Left lung (tissue), 4 donors: ENCODE measurements at regions not wholly inside any gene's neighbourhood (a gene's known extent, or its start where the extent isn't known, plus 50 kb on each side); places are given as distances from the start of the nearest gene placed in this dataset.
A peak's percentile ranks its signal among the peaks of the same experiment; 100 is the strongest.

Experiments
- ATAC-seq: fragments of 200-7000 bp; cut with Tn5 transposase; one replicate; pipeline ENCODE4 v1.9.1; 2020; ENCODE audit warnings: moderate library complexity
- DNase-seq, 4 donors: peaks; one replicate each; pipeline ENCODE4 v3.0.0-alpha.2; 2013 to 2020
- H3K27ac ChIP-seq, 2 donors: fragments of 200-600 bp; sonication (generic) in 1 of 2; one replicate each; pipeline versions ENCODE4 v1.5.0 to v1.8.0; 2020 to 2021
- H3K27me3 ChIP-seq, 2 donors: fragments of 200-600 bp; sonication (generic) in 1 of 2; one replicate each; pipeline versions ENCODE4 v1.5.0 to v1.8.0; 2020 to 2021
- H3K36me3 ChIP-seq, 2 donors: fragments of 200-600 bp; sonication (generic) in 1 of 2; one replicate each; pipeline versions ENCODE4 v1.5.0 to v1.8.0; 2020 to 2021
- H3K4me1 ChIP-seq, 2 donors: fragments of 200-600 bp; one replicate each; pipeline ENCODE4 v1.8.0; 2021
- H3K4me3 ChIP-seq, 2 donors: fragments of 200-600 bp; sonication (generic) in 1 of 2; one replicate each; pipeline versions ENCODE4 v1.5.0 to v1.8.0; 2020 to 2021; ENCODE audit warnings: mild to moderate bottlenecking in 1 of 2
- H3K9me3 ChIP-seq, 2 donors: fragments of 200-600 bp; sonication (generic) in 1 of 2; one replicate each; pipeline versions ENCODE4 v1.5.0 to v1.8.0; 2020 to 2021
- intact Hi-C, 2 donors: fragments of 100-400 bp; cut with DNase I; formaldehyde crosslinking; loops; one replicate each; pipeline versions ENCODE4 v1.11.2 to v1.14.2; 2022
- TF ChIP-seq, protein P1 (sequence below), 2 donors: fragments of 200-600 bp; sonication (generic) in 1 of 2; IDR thresholded peaks; one replicate each; pipeline versions ENCODE4 v1.5.0 to v1.8.0; 2021; ENCODE audit warnings: antibody characterized with exemption in 2 of 2
- donor health status: DM: no; HTN: yes; CAD: no.
- donor health status: DM: no; HTN: no; CAD: no.

DNA sequence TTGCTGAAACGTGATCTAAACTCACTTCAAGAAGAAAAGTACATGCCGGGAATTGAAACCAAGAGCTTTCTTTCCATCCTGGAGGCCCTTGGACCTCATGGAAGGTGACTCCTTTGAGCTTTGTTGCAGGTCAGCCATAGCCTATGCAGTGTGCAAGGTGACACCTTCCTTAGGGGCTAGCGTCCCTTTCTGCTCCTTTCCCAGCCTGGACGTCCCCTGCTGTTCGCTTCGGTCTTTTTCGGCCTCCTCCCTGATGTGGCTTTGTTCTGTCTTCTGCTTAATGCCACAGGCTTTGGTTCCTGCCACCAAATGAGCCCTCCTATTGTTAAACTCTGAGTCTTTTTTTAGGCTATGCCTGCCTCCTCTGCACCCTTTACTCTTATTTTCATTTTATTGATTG, 308.8 kb downstream of the BRINP2 start:
- no peak overlapping the region for H3K27ac ChIP-seq
- TF ChIP-seq, protein P1, sequence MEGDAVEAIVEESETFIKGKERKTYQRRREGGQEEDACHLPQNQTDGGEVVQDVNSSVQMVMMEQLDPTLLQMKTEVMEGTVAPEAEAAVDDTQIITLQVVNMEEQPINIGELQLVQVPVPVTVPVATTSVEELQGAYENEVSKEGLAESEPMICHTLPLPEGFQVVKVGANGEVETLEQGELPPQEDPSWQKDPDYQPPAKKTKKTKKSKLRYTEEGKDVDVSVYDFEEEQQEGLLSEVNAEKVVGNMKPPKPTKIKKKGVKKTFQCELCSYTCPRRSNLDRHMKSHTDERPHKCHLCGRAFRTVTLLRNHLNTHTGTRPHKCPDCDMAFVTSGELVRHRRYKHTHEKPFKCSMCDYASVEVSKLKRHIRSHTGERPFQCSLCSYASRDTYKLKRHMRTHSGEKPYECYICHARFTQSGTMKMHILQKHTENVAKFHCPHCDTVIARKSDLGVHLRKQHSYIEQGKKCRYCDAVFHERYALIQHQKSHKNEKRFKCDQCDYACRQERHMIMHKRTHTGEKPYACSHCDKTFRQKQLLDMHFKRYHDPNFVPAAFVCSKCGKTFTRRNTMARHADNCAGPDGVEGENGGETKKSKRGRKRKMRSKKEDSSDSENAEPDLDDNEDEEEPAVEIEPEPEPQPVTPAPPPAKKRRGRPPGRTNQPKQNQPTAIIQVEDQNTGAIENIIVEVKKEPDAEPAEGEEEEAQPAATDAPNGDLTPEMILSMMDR (IDR thresholded peaks at IDR 0.05) = no peak
- DNase-seq (peak in 1 of 4 donors; percentile 23), ATAC-seq (no peak)
- no peak overlapping the region for H3K4me3 ChIP-seq
- H3K4me1 ChIP-seq = no peaks in the 10 kb centered on the region
- H3K27me3 ChIP-seq = no peaks in the 10 kb centered on the region
- no peaks in the 10 kb centered on the region for H3K36me3 ChIP-seq
- no peaks in the 10 kb centered on the region for H3K9me3 ChIP-seq
- intact Hi-C loops = no loop called here

DNA sequence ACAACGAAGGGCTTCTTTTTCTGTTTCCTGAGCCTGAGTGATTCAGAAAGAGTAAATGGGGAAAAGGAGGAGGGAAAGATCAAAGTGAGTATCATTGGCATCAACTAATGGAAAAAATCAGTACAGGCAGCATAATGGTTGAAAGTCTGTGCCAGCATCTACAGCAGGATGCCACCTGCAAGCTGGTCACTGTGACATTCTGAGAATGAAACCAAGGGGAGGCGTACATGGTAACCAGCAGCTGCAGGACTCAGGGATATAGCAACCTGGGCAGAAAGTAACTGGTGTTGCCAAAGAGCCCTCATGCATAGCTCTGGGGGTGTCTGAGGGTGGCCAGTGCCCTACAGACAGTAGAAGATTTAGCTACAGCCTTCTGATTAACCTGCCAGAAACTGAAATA, 305.9 kb downstream of the BRINP2 start:
- TF ChIP-seq, protein P1 (IDR thresholded peaks at IDR 0.05) = no peak
- Histone ChIP-seq H3K4me1 (no peaks in the 10 kb centered on the region), H3K27me3 (no peaks in the 10 kb centered on the region), H3K36me3 (no peaks in the 10 kb centered on the region), H3K27ac (no peak overlapping the region), H3K4me3 (no peak overlapping the region), H3K9me3 (no peaks in the 10 kb centered on the region)
- ATAC-seq (no peak), DNase-seq (no peak)
- intact Hi-C loops = no loop called here

DNA sequence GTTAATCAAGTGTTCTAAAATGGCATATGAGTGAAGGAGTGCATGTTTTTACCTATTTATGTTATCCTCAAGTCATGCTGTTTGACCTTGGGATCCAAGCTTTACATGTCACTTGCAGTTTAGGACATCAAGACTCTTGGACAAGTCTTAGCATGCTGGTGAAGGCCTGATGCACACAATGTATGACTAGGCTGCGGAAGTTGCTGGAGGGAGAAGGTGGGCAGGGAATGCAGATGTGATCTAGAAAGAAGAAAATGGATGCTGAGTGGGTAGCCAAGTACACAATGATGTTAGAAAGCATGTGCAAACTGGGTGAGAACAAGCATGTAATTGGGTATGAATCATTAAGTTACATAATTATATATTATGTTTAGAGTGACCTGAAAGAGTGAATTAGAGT, 301.8 kb downstream of the BRINP2 start:
- H3K4me3 ChIP-seq = no peak overlapping the region
- DNase-seq (no peak), ATAC-seq (no peak)
- H3K36me3 ChIP-seq = no peaks in the 10 kb centered on the region
- TF ChIP-seq, protein P1 (IDR thresholded peaks at IDR 0.05) = no peak
- no peaks in the 10 kb centered on the region for H3K4me1 ChIP-seq
- H3K27me3 ChIP-seq = no peaks in the 10 kb centered on the region
- H3K27ac ChIP-seq = no peak overlapping the region
- H3K9me3 ChIP-seq = no peaks in the 10 kb centered on the region
- intact Hi-C loops = no loop called here

DNA sequence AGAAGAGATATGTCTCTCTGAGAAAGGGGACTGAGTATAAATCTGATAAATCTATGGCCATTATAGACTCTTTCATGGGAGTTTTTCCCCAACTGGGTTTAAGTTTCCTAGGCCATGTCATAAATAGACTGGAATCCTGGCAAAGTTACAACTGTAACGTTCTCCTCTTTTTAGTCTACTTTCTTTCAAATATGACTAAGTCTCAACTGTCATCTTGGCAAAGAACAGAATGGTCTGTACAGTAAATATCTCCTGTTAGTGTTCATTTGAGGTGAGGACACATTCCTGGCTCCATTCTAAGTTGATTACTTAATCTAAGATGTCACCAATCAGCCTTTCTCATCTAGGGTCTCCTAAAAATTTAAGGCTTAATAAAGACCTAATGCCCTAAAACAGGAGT, 300.5 kb downstream of the BRINP2 start:
- Histone ChIP-seq H3K9me3 (no peaks in the 10 kb centered on the region), H3K36me3 (no peaks in the 10 kb centered on the region), H3K27me3 (no peaks in the 10 kb centered on the region), H3K27ac (no peak overlapping the region), H3K4me3 (no peak overlapping the region), H3K4me1 (no peaks in the 10 kb centered on the region)
- intact Hi-C loops = no loop called here
- TF ChIP-seq, protein P1 (IDR thresholded peaks at IDR 0.05) = no peak
- no peak for DNase-seq
- no peak for ATAC-seq

DNA sequence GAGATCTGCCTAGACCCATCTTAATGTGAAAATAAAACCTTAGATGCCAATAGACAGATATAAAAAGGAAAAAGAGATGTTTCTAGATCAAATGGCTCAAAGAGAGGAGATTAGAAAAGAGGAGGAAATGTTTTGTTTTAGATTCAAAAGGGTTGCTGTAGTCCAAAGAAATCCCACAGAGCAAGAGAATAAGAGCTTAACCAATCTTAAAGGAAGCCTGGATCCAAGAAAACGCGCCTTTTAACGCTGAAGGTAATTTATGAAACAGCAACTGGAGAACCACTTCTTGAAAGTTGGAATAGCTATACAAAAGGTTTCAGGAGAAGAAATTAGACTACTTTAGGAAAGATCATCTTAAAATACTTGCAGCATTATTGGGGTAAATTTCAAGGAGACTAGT, 298.8 kb downstream of the BRINP2 start:
- Histone ChIP-seq H3K9me3 (no peaks in the 10 kb centered on the region), H3K4me1 (no peaks in the 10 kb centered on the region), H3K4me3 (no peak overlapping the region), H3K27me3 (no peaks in the 10 kb centered on the region), H3K36me3 (no peaks in the 10 kb centered on the region), H3K27ac (no peak overlapping the region)
- TF ChIP-seq, protein P1 (IDR thresholded peaks at IDR 0.05) = no peak
- ATAC-seq (no peak), DNase-seq (no peak)
- intact Hi-C loops = no loop called here
